AG09309 (cell line): ENCODE measurements at regions not wholly inside any gene's neighbourhood (a gene's known extent, or its start where the extent isn't known, plus 50 kb on each side); places are given as distances from the start of the nearest gene placed in this dataset.

Experiments used
- DNase-seq: peaks from one replicate; pipeline ENCODE4 v3.0.0-alpha.2; 2010; ENCODE audit warnings: low read depth
- H3K4me3 ChIP-seq: 2 replicates; pipeline ENCODE4 v1.5.1; 2011; ENCODE audit warnings: mild to moderate bottlenecking, low read depth, low read length, moderate library complexity; ENCODE audit not compliant: control insufficient read depth
- CTCF ChIP-seq: IDR thresholded peaks from 2 replicates; pipeline ENCODE4 v1.5.1; 2011; ENCODE audit warnings: mild to moderate bottlenecking, low read depth, low read length, inconsistent platforms; ENCODE audit not compliant: insufficient read depth, control insufficient read depth; ENCODE audit errors: missing control alignments

- DNase-seq = no peak
- H3K4me3 ChIP-seq = no peak overlapping the region
- no peak for TF ChIP-seq CTCF
Measured at GRCh38 chr3:105039004-105039403, 327.7 kb upstream of the ALCAM start.

GRCh38 chr3:105040026-105040622 is 326.6 kb upstream of the ALCAM start:
- TF ChIP-seq CTCF = no peak
- no peak overlapping the region for H3K4me3 ChIP-seq
- DNase-seq = no peak

GRCh38 chr3:105042586-105042985 is 324.1 kb upstream of the ALCAM start:
- TF ChIP-seq CTCF = no peak
- no peak overlapping the region for H3K4me3 ChIP-seq
- no peak for DNase-seq

GRCh38 chr3:105051111-105051510 is 315.6 kb upstream of the ALCAM start:
- DNase-seq = no peak
- no peak for TF ChIP-seq CTCF

GRCh38 chr3:105051972-105052371 is 314.7 kb upstream of the ALCAM start:
- no peak overlapping the region for H3K4me3 ChIP-seq
- TF ChIP-seq CTCF = no peak
- no peak for DNase-seq

More at GRCh38 chr3:105051111-105051510, 315.6 kb upstream of the ALCAM start:
- H3K4me3 ChIP-seq = no peak overlapping the region

- H3K4me3 ChIP-seq = no peak overlapping the region
- no peak for TF ChIP-seq CTCF
- DNase-seq = no peak
Measured at GRCh38 chr3:105062853-105063252, 303.9 kb upstream of the ALCAM start.
